Fibroblast of lung (primary cell): ENCODE measurements at regions not wholly inside any gene's neighbourhood (a gene's known extent, or its start where the extent isn't known, plus 50 kb on each side); places are given as distances from the start of the nearest gene placed in this dataset.
A peak's percentile ranks its signal among the peaks of the same experiment; 100 is the strongest.

Experiments used
- DNase-seq, 2 donors: peaks; one replicate each; pipeline versions ENCODE4 v3.0.0 to v3.0.0-alpha.2; 2010; ENCODE audit warnings: low read depth in 2 of 2
- H2AFZ ChIP-seq: 2 replicates; pipeline ENCODE4 v1.5.1; 2012; ENCODE audit warnings: low read length, control low read depth, inconsistent platforms
- H3K27ac ChIP-seq: 2 replicates; pipeline ENCODE4 v1.5.1; 2011; ENCODE audit warnings: low read length, control low read depth; ENCODE audit not compliant: insufficient read depth
- H3K27me3 ChIP-seq: 2 replicates; pipeline ENCODE4 v1.5.1; 2011; ENCODE audit warnings: mild to moderate bottlenecking, low read length; ENCODE audit not compliant: control insufficient read depth, insufficient read depth
- H3K36me3 ChIP-seq: 2 replicates; pipeline ENCODE4 v1.5.1; 2011; ENCODE audit warnings: low read length; ENCODE audit not compliant: control insufficient read depth, insufficient read depth
- H3K4me1 ChIP-seq: 2 replicates; pipeline ENCODE4 v1.5.1; 2011; ENCODE audit warnings: low read length; ENCODE audit not compliant: control insufficient read depth, insufficient read depth; ENCODE audit errors: extremely low read depth
- H3K4me2 ChIP-seq: 2 replicates; pipeline ENCODE4 v1.5.1; 2011; ENCODE audit warnings: low read length, control low read depth; ENCODE audit not compliant: insufficient read depth; ENCODE audit errors: extremely low read depth
- H3K4me3 ChIP-seq, 4 experiments: fragments of 200-600 bp in 1 of 4; sonication (generic) in 1 of 4; replicated peaks in 1 of 4; 2 replicates each; pipeline ENCODE4 v1.5.1; 2011 to 2016; ENCODE audit warnings: low read length in 4 of 4, low read depth in 3 of 4, mild to moderate bottlenecking in 3 of 4, control low read depth in 2 of 4, inconsistent platforms in 1 of 4, mixed read lengths in 1 of 4; ENCODE audit not compliant: insufficient read depth in 1 of 4; ENCODE audit errors: control extremely low read depth in 1 of 4
- H3K79me2 ChIP-seq: 2 replicates; pipeline ENCODE4 v1.5.1; 2012; ENCODE audit warnings: mild to moderate bottlenecking, low read length, inconsistent platforms; ENCODE audit not compliant: control insufficient read depth, insufficient read depth
- H3K9ac ChIP-seq: 2 replicates; pipeline ENCODE4 v1.5.1; 2011; ENCODE audit warnings: mild to moderate bottlenecking, low read length, control low read depth; ENCODE audit not compliant: insufficient read depth
- H3K9me3 ChIP-seq: 2 replicates; pipeline ENCODE4 v1.5.1; 2012; ENCODE audit warnings: low read depth, low read length; ENCODE audit not compliant: control insufficient read depth, insufficient read depth
- H4K20me1 ChIP-seq: 2 replicates; pipeline ENCODE4 v1.5.1; 2011; ENCODE audit warnings: low read length; ENCODE audit not compliant: control insufficient read depth, insufficient read depth; ENCODE audit errors: extremely low read depth
- CTCF ChIP-seq, 2 donors: IDR thresholded peaks in 1 of 2; conservative IDR thresholded peaks in 1 of 2; 1 replicate in 1 of 2; 2 replicates in 1 of 2; pipeline ENCODE4 v1.5.1; 2011 to 2012; ENCODE audit warnings: low read length in 2 of 2, control low read depth in 1 of 2, inconsistent platforms in 1 of 2, low read depth in 1 of 2, mild to moderate bottlenecking in 1 of 2
- EZH2 ChIP-seq: IDR thresholded peaks from 2 replicates; pipeline ENCODE4 v1.5.1; 2012; ENCODE audit warnings: low read length, control low read depth, mild to moderate bottlenecking; ENCODE audit errors: missing control alignments

GRCh38 chr6:113359155-113360140, 497.7 kb upstream of the MARCKS start:
- Histone ChIP-seq H3K27ac (no peak overlapping the region), H3K4me1 (peaks cover 10% of the 10 kb centered on the region), H3K36me3 (no peaks in the 10 kb centered on the region), H3K9ac (no peak overlapping the region), H4K20me1 (no peaks in the 10 kb centered on the region), H3K9me3 (no peaks in the 10 kb centered on the region), H3K4me3 (no peak overlapping the region), H2AFZ (no peak overlapping the region), H3K4me2 (no peak overlapping the region), H3K79me2 (no peaks in the 10 kb centered on the region), H3K27me3 (no peaks in the 10 kb centered on the region)
- DNase-seq: peak in 1 of 2 donors; percentile 93
- no peak for TF ChIP-seq EZH2
- no peak for TF ChIP-seq CTCF (conservative IDR thresholded peaks at IDR 0.05 in 1 of 2, IDR thresholded peaks at IDR 0.05 in 1 of 2; ENCODE audit: low read depth in 1 of 2, low read length in 2 of 2)

- peaks cover 10% of the 10 kb centered on the region for H3K4me1 ChIP-seq
- H3K4me2 ChIP-seq: no peak overlapping the region
- no peaks in the 10 kb centered on the region for H3K27me3 ChIP-seq
- no peak overlapping the region for H3K4me3 ChIP-seq
- H3K79me2 ChIP-seq: no peaks in the 10 kb centered on the region
- H2AFZ ChIP-seq: no peak overlapping the region
- no peak overlapping the region for H3K9ac ChIP-seq
- TF ChIP-seq CTCF (conservative IDR thresholded peaks at IDR 0.05 in 1 of 2, IDR thresholded peaks at IDR 0.05 in 1 of 2; ENCODE audit: low read depth in 1 of 2, low read length in 2 of 2) (no peak), EZH2 (no peak)
- H3K27ac ChIP-seq: no peak overlapping the region
- H3K9me3 ChIP-seq: no peaks in the 10 kb centered on the region
- no peaks in the 10 kb centered on the region for H4K20me1 ChIP-seq
- DNase-seq: peak; percentile 59 to 98
- no peaks in the 10 kb centered on the region for H3K36me3 ChIP-seq
These were observed 496.0 kb upstream of the MARCKS start for GRCh38 chr6:113361014-113361645.

GRCh38 chr6:113362301-113363047, 494.7 kb upstream of the MARCKS start:
- H3K4me1 ChIP-seq: peaks cover 10% of the 10 kb centered on the region
- no peak overlapping the region for H3K4me2 ChIP-seq
- no peak overlapping the region for H3K4me3 ChIP-seq
- no peaks in the 10 kb centered on the region for H3K79me2 ChIP-seq
- H3K27me3 ChIP-seq: no peaks in the 10 kb centered on the region
- H3K9me3 ChIP-seq: no peaks in the 10 kb centered on the region
- peak in 1 of 2 donors; percentile 65 for DNase-seq
- H3K36me3 ChIP-seq: no peaks in the 10 kb centered on the region
- no peak overlapping the region for H3K27ac ChIP-seq
- no peak for TF ChIP-seq CTCF (conservative IDR thresholded peaks at IDR 0.05 in 1 of 2, IDR thresholded peaks at IDR 0.05 in 1 of 2; ENCODE audit: low read depth in 1 of 2, low read length in 2 of 2)
- no peak for TF ChIP-seq EZH2
- H4K20me1 ChIP-seq: no peaks in the 10 kb centered on the region
- no peak overlapping the region for H3K9ac ChIP-seq
- H2AFZ ChIP-seq: no peak overlapping the region
